ENCODE measurements at regions not wholly inside any gene's neighbourhood (a gene's known extent, or its start where the extent isn't known, plus 50 kb on each side); places are given as distances from the start of the nearest gene placed in this dataset.

DNA sequence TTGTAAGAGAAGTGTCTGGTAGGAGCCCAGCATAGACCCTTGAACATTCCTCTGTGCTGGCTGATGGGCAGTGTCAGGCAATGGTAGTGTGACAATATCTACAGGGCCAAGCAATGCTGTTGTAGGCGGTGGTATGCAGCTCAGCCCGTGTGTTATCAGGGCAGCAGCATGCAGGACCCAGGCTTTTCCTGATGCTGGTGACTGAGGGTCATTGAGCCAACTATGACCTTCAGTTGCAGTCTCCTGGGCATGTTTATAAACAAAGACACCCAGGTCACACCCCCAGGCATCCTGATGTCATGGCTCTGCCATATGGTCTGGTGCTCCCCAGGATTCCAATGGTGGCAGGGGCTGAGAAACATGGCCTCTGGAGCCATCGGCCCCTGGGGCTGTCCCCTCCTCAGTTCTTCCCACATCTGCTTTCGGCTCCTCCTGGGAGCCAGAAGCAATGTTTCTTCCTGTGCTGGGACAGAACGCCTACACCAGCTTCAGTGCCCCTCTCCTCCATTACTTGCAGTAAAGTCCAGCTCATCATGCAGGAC, 518.0 kb upstream of the HS6ST1 start:
- Histone ChIP-seq H3K4me3 (ENCODE audit: low read depth, low read length) (no peak overlapping the region), H3K36me3 (ENCODE audit: control insufficient read depth, insufficient read depth, low read length) (no peaks in the 10 kb centered on the region), H3K27me3 (ENCODE audit: control insufficient read depth, insufficient read depth, low read length) (no peaks in the 10 kb centered on the region), H3K9me3 (ENCODE audit: control insufficient read depth, insufficient read depth, low read length) (no peaks in the 10 kb centered on the region), H3K4me1 (ENCODE audit: control insufficient read depth, insufficient read depth, low read length) (no peaks in the 10 kb centered on the region), H3K9ac (ENCODE audit: low read depth, low read length) (no peak overlapping the region)

- H3K4me3 ChIP-seq (ENCODE audit: low read depth, low read length): no peak overlapping the region
- no peak overlapping the region for H3K9ac ChIP-seq (ENCODE audit: low read depth, low read length)
- H3K36me3 ChIP-seq (ENCODE audit: control insufficient read depth, insufficient read depth, low read length): no peaks in the 10 kb centered on the region
- H3K9me3 ChIP-seq (ENCODE audit: control insufficient read depth, insufficient read depth, low read length): no peaks in the 10 kb centered on the region
- no peaks in the 10 kb centered on the region for H3K4me1 ChIP-seq (ENCODE audit: control insufficient read depth, insufficient read depth, low read length)
- H3K27me3 ChIP-seq (ENCODE audit: control insufficient read depth, insufficient read depth, low read length): no peaks in the 10 kb centered on the region
Measured at GRCh38 chr2:128838244-128838643, 519.6 kb upstream of the HS6ST1 start.

DNA sequence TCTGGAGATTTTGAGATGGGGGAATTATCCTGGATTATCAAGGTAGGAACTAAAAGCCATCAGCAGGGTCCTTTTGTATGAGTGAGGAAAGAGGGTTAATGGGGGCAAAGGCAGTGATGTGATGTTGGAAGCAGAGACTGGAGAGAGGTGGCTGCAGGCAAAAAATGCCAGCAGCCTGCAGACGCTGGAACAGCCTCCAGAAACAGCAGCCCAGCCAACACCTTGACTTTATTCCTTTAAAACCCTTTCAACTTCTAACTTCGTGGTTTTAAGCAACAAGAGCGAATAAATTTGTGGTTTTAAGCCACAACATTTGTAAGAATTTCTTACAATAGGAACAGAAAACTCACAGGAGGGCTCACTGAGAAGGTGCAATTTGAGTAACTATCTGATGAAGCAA, 523.1 kb upstream of the HS6ST1 start:
- Histone ChIP-seq H3K9ac (ENCODE audit: low read depth, low read length) (no peak overlapping the region), H3K36me3 (ENCODE audit: control insufficient read depth, insufficient read depth, low read length) (no peaks in the 10 kb centered on the region), H3K9me3 (ENCODE audit: control insufficient read depth, insufficient read depth, low read length) (no peaks in the 10 kb centered on the region), H3K27me3 (ENCODE audit: control insufficient read depth, insufficient read depth, low read length) (no peaks in the 10 kb centered on the region), H3K4me1 (ENCODE audit: control insufficient read depth, insufficient read depth, low read length) (no peaks in the 10 kb centered on the region), H3K4me3 (ENCODE audit: low read depth, low read length) (no peak overlapping the region)

- Histone ChIP-seq H3K27me3 (ENCODE audit: control insufficient read depth, insufficient read depth, low read length) (no peaks in the 10 kb centered on the region), H3K9me3 (ENCODE audit: control insufficient read depth, insufficient read depth, low read length) (no peaks in the 10 kb centered on the region), H3K36me3 (ENCODE audit: control insufficient read depth, insufficient read depth, low read length) (no peaks in the 10 kb centered on the region), H3K9ac (ENCODE audit: low read depth, low read length) (no peak overlapping the region), H3K4me3 (ENCODE audit: low read depth, low read length) (no peak overlapping the region), H3K4me1 (ENCODE audit: control insufficient read depth, insufficient read depth, low read length) (no peaks in the 10 kb centered on the region)
Measured at GRCh38 chr2:128867311-128867710, 548.6 kb upstream of the HS6ST1 start.

DNA sequence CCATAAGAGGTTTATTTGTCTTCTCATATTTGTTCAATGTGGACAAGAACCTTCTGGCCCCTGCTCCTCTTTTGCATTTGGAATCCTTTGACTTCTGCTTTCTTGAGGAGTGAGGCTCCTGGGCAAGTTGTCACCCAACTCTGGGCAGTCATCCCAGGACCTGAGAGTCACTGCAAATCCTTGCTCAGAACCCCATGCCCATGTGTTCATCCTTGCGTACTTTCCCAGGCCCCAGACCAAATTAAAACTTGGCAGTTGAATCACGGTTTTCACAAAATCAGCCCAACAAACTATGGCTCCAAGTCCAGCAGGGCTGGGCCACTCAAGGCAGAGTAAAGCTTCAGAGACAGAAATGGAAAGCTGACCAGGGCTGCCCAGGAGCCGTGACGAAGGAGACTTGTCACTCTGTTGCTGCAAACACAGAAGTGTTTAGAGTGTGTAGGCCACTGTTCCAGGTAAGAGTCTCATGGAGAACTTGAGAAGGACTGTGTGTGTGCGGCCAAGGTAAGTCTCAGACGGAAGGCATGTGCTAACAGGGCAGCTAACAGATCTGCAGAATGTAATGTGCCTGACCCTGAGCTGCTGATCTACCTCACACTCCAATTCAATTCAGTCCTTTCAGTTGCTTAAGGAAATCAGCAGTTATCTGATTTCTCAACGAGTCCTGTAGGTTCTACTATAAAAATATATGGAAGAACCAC, 549.4 kb upstream of the HS6ST1 start:
- no peaks in the 10 kb centered on the region for H3K27me3 ChIP-seq (ENCODE audit: control insufficient read depth, insufficient read depth, low read length)
- H3K4me1 ChIP-seq (ENCODE audit: control insufficient read depth, insufficient read depth, low read length): no peaks in the 10 kb centered on the region
- no peaks in the 10 kb centered on the region for H3K36me3 ChIP-seq (ENCODE audit: control insufficient read depth, insufficient read depth, low read length)
- H3K9me3 ChIP-seq (ENCODE audit: control insufficient read depth, insufficient read depth, low read length): no peaks in the 10 kb centered on the region
- H3K4me3 ChIP-seq (ENCODE audit: low read depth, low read length): no peak overlapping the region
- no peak overlapping the region for H3K9ac ChIP-seq (ENCODE audit: low read depth, low read length)

GRCh38 chr2:128868686-128869551, 550.3 kb upstream of the HS6ST1 start:
- H3K4me1 ChIP-seq (ENCODE audit: control insufficient read depth, insufficient read depth, low read length): no peaks in the 10 kb centered on the region
- no peak overlapping the region for H3K4me3 ChIP-seq (ENCODE audit: low read depth, low read length)
- H3K36me3 ChIP-seq (ENCODE audit: control insufficient read depth, insufficient read depth, low read length): no peaks in the 10 kb centered on the region
- H3K9me3 ChIP-seq (ENCODE audit: control insufficient read depth, insufficient read depth, low read length): no peaks in the 10 kb centered on the region
- H3K9ac ChIP-seq (ENCODE audit: low read depth, low read length): no peak overlapping the region
- H3K27me3 ChIP-seq (ENCODE audit: control insufficient read depth, insufficient read depth, low read length): no peaks in the 10 kb centered on the region

GRCh38 chr2:128874608-128875007, 555.9 kb upstream of the HS6ST1 start:
- H3K36me3 ChIP-seq (ENCODE audit: control insufficient read depth, insufficient read depth, low read length): no peaks in the 10 kb centered on the region
- H3K9me3 ChIP-seq (ENCODE audit: control insufficient read depth, insufficient read depth, low read length): no peaks in the 10 kb centered on the region
- no peaks in the 10 kb centered on the region for H3K27me3 ChIP-seq (ENCODE audit: control insufficient read depth, insufficient read depth, low read length)
- H3K9ac ChIP-seq (ENCODE audit: low read depth, low read length): no peak overlapping the region
- H3K4me3 ChIP-seq (ENCODE audit: low read depth, low read length): no peak overlapping the region
- H3K4me1 ChIP-seq (ENCODE audit: control insufficient read depth, insufficient read depth, low read length): peaks cover 7% of the 10 kb centered on the region

GRCh38 chr2:128876986-128877983, 558.6 kb upstream of the HS6ST1 start:
- no peaks in the 10 kb centered on the region for H3K27me3 ChIP-seq (ENCODE audit: control insufficient read depth, insufficient read depth, low read length)
- no peaks in the 10 kb centered on the region for H3K9me3 ChIP-seq (ENCODE audit: control insufficient read depth, insufficient read depth, low read length)
- H3K36me3 ChIP-seq (ENCODE audit: control insufficient read depth, insufficient read depth, low read length): no peaks in the 10 kb centered on the region
- peaks cover 7% of the 10 kb centered on the region for H3K4me1 ChIP-seq (ENCODE audit: control insufficient read depth, insufficient read depth, low read length)
- H3K9ac ChIP-seq (ENCODE audit: low read depth, low read length): no peak overlapping the region
- no peak overlapping the region for H3K4me3 ChIP-seq (ENCODE audit: low read depth, low read length)

GRCh38 chr2:128879161-128879560, 560.5 kb upstream of the HS6ST1 start:
- no peaks in the 10 kb centered on the region for H3K27me3 ChIP-seq (ENCODE audit: control insufficient read depth, insufficient read depth, low read length)
- H3K9ac ChIP-seq (ENCODE audit: low read depth, low read length): no peak overlapping the region
- no peak overlapping the region for H3K4me3 ChIP-seq (ENCODE audit: low read depth, low read length)
- H3K4me1 ChIP-seq (ENCODE audit: control insufficient read depth, insufficient read depth, low read length): peaks cover 7% of the 10 kb centered on the region
- H3K9me3 ChIP-seq (ENCODE audit: control insufficient read depth, insufficient read depth, low read length): no peaks in the 10 kb centered on the region
- H3K36me3 ChIP-seq (ENCODE audit: control insufficient read depth, insufficient read depth, low read length): no peaks in the 10 kb centered on the region

DNA sequence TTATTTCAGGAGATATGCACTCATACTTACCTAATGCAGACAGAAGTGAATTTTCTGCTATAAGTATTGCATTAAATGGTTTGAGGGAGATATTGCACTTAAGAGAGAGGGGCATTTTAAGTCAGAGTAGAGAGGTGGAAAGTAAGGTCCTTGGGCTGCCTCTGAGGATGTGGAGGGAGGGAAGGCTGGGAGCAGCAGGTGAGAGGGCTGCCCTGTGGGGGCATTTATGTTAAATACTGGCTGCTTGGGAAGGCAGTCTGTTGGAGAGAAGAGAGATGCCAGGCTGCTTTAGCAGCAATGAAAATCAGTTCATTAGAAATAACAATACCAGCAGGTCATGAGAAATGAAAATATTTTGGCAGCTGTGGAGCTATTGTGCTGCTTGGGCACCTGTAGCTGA, 576.2 kb upstream of the HS6ST1 start:
- H3K27me3 ChIP-seq (ENCODE audit: control insufficient read depth, insufficient read depth, low read length): no peaks in the 10 kb centered on the region
- H3K9me3 ChIP-seq (ENCODE audit: control insufficient read depth, insufficient read depth, low read length): no peaks in the 10 kb centered on the region
- no peaks in the 10 kb centered on the region for H3K4me1 ChIP-seq (ENCODE audit: control insufficient read depth, insufficient read depth, low read length)
- no peak overlapping the region for H3K9ac ChIP-seq (ENCODE audit: low read depth, low read length)
- H3K4me3 ChIP-seq (ENCODE audit: low read depth, low read length): no peak overlapping the region
- no peaks in the 10 kb centered on the region for H3K36me3 ChIP-seq (ENCODE audit: control insufficient read depth, insufficient read depth, low read length)
